ENCODE measurements at regions not wholly inside any gene's neighbourhood (a gene's known extent, or its start where the extent isn't known, plus 50 kb on each side); places are given as distances from the start of the nearest gene placed in this dataset.

GRCh38 chr5:2300861-2301574 lies 418.3 kb upstream of the IRX4 start:
- intact Hi-C loops (cut with DNase I) = no loop called here
- TF ChIP-seq CTCF (IDR thresholded peaks at IDR 0.05) = no peak
- ATAC-seq = no peak
- Histone ChIP-seq H3K4me3 (no peak overlapping the region), H3K27me3 (ENCODE audit: insufficient read depth in 3 of 3, low read length in 2 of 3) (peaks cover 0 to 3% (median 0%) of the 10 kb centered on the region in 3 donors), H3K27ac (no peak overlapping the region), H3K9me3 (no peaks in the 10 kb centered on the region), H3K36me3 (ENCODE audit: insufficient read depth in 1 of 2, low read depth in 1 of 2) (no peaks in the 10 kb centered on the region), H3K4me1 (no peaks in the 10 kb centered on the region)
- no peak for DNase-seq
- 74 to 84% (median 82%) methylated on average over 22 of the region's 22 CpGs for WGBS, 3 donors

- Histone ChIP-seq H3K4me3 (no peak overlapping the region), H3K36me3 (ENCODE audit: insufficient read depth in 1 of 2, low read depth in 1 of 2) (no peaks in the 10 kb centered on the region), H3K9me3 (no peaks in the 10 kb centered on the region), H3K27ac (no peak overlapping the region), H3K27me3 (ENCODE audit: insufficient read depth in 3 of 3, low read length in 2 of 3) (peaks cover 0 to 3% (median 0%) of the 10 kb centered on the region in 3 donors), H3K4me1 (no peaks in the 10 kb centered on the region)
- no peak for TF ChIP-seq CTCF (IDR thresholded peaks at IDR 0.05)
- DNase-seq (no peak), ATAC-seq (no peak)
- intact Hi-C loops (cut with DNase I) = no loop called here
- WGBS, 3 donors = 57 to 78% (median 67%) methylated on average over 11 of the region's 11 CpGs
Measured at GRCh38 chr5:2300421-2300820, 417.7 kb upstream of the IRX4 start.

- no peak for TF ChIP-seq CTCF (IDR thresholded peaks at IDR 0.05)
- Histone ChIP-seq H3K27me3 (ENCODE audit: insufficient read depth in 3 of 3, low read length in 2 of 3) (peaks cover 0 to 3% (median 0%) of the 10 kb centered on the region in 3 donors), H3K36me3 (ENCODE audit: insufficient read depth in 1 of 2, low read depth in 1 of 2) (no peaks in the 10 kb centered on the region), H3K27ac (no peak overlapping the region), H3K4me1 (no peaks in the 10 kb centered on the region), H3K4me3 (no peak overlapping the region), H3K9me3 (no peaks in the 10 kb centered on the region)
- intact Hi-C loops (cut with DNase I) = no loop called here
- ATAC-seq (no peak), DNase-seq (no peak)
- WGBS, 3 donors = 65 to 78% (median 74%) methylated on average over 19 of the region's 19 CpGs
Measured at GRCh38 chr5:2299388-2300220, 416.9 kb upstream of the IRX4 start.

GRCh38 chr5:2298781-2299180 lies 416.1 kb upstream of the IRX4 start:
- 23 to 31% (median 30%) methylated on average over 3 of the region's 3 CpGs for WGBS, 3 donors
- Histone ChIP-seq H3K27ac (no peak overlapping the region), H3K9me3 (no peaks in the 10 kb centered on the region), H3K27me3 (ENCODE audit: insufficient read depth in 3 of 3, low read length in 2 of 3) (peaks cover 0 to 3% (median 0%) of the 10 kb centered on the region in 3 donors), H3K4me1 (no peaks in the 10 kb centered on the region), H3K36me3 (ENCODE audit: insufficient read depth in 1 of 2, low read depth in 1 of 2) (no peaks in the 10 kb centered on the region), H3K4me3 (no peak overlapping the region)
- ATAC-seq = no peak
- no peak for TF ChIP-seq CTCF (IDR thresholded peaks at IDR 0.05)
- intact Hi-C loops (cut with DNase I) = no loop called here
- DNase-seq = no peak
